HUES64 (cell line): ENCODE measurements at regions not wholly inside any gene's neighbourhood (a gene's known extent, or its start where the extent isn't known, plus 50 kb on each side); places are given as distances from the start of the nearest gene placed in this dataset.
A peak's percentile ranks its signal among the peaks of the same experiment; 100 is the strongest.

ENCODE experiments used
- H3K27ac ChIP-seq: 2 replicates; pipeline ENCODE4 v1.7.0; 2013; ENCODE audit warnings: low read depth, low read length, inconsistent platforms
- H3K27me3 ChIP-seq: 2 replicates; pipeline ENCODE4 v1.6.1; 2013; ENCODE audit warnings: mild to moderate bottlenecking, low read length; ENCODE audit not compliant: insufficient read depth
- H3K36me3 ChIP-seq: 2 replicates; pipeline ENCODE4 v1.6.1; 2013; ENCODE audit warnings: mild to moderate bottlenecking, low read length; ENCODE audit not compliant: insufficient read depth
- H3K4me1 ChIP-seq: 2 replicates; pipeline ENCODE4 v1.6.1; 2013; ENCODE audit warnings: mild to moderate bottlenecking, low read length, moderate library complexity; ENCODE audit not compliant: insufficient read depth
- H3K4me3 ChIP-seq: 2 replicates; pipeline ENCODE4 v1.5.1; 2013; ENCODE audit warnings: mild to moderate bottlenecking, low read length, moderate library complexity
- H3K9ac ChIP-seq: 2 replicates; pipeline ENCODE4 v1.6.1; 2013; ENCODE audit warnings: mild to moderate bottlenecking, low read depth, low read length
- H3K9me3 ChIP-seq: 2 replicates; pipeline ENCODE4 v1.6.1; 2013; ENCODE audit warnings: low read depth, low read length; ENCODE audit not compliant: insufficient read depth
- WGBS: fragments of 150-250, 120-280 bp; methylation state at CpG from one replicate; pipeline ENCODE4 v1.1.7; 2013; ENCODE audit warnings: missing lambda C conversion rate; 5-methylcytosine and 5-hydroxymethylcytosine counted together

GRCh38 chr12:105613887-105614286 is 283.4 kb downstream of the C12orf75 start:
- H3K36me3 ChIP-seq, result no peaks in the 10 kb centered on the region
- 96% methylated on average over 2 of the region's 3 CpGs for WGBS

GRCh38 chr12:105616971-105617540 is 286.6 kb downstream of the C12orf75 start:
- Histone ChIP-seq H3K27ac (peak overlapping the region; percentile 51), H3K36me3 (no peaks in the 10 kb centered on the region), H3K9me3 (no peaks in the 10 kb centered on the region), H3K27me3 (no peaks in the 10 kb centered on the region), H3K9ac (no peak overlapping the region), H3K4me1 (peaks cover 9% of the 10 kb centered on the region), H3K4me3 (no peak overlapping the region)
- 85% methylated on average over 7 of the region's 7 CpGs for WGBS

More at GRCh38 chr12:105613887-105614286, 283.4 kb downstream of the C12orf75 start:
- Histone ChIP-seq H3K9ac (no peak overlapping the region), H3K27ac (no peak overlapping the region), H3K27me3 (no peaks in the 10 kb centered on the region), H3K9me3 (no peaks in the 10 kb centered on the region), H3K4me1 (peaks cover 9% of the 10 kb centered on the region), H3K4me3 (no peak overlapping the region)

DNA sequence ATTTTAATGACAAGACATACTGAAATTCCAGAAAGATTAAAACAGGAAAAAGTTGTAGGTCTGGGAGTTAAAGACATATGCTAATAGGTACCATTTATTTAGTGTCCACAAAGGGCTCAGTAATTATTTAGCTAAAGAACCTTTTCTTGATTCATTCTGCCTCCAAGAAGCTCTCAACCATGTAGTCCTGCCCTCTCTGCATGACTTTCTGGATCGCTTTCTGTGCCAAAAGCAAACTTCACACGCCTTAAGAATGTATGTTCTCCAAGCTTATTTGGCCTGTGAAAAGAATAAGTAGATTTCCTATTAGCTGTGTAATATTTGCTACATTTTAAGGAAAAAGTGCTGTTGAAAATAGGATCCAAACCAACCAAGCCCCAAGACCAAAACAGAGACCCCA is 291.7 kb downstream of the C12orf75 start:
- WGBS, result 95% methylated on average over 2 of the region's 2 CpGs
- Histone ChIP-seq H3K27me3 (no peaks in the 10 kb centered on the region), H3K9ac (no peak overlapping the region), H3K4me1 (no peaks in the 10 kb centered on the region), H3K4me3 (no peak overlapping the region), H3K9me3 (no peaks in the 10 kb centered on the region), H3K36me3 (no peaks in the 10 kb centered on the region), H3K27ac (no peak overlapping the region)

DNA sequence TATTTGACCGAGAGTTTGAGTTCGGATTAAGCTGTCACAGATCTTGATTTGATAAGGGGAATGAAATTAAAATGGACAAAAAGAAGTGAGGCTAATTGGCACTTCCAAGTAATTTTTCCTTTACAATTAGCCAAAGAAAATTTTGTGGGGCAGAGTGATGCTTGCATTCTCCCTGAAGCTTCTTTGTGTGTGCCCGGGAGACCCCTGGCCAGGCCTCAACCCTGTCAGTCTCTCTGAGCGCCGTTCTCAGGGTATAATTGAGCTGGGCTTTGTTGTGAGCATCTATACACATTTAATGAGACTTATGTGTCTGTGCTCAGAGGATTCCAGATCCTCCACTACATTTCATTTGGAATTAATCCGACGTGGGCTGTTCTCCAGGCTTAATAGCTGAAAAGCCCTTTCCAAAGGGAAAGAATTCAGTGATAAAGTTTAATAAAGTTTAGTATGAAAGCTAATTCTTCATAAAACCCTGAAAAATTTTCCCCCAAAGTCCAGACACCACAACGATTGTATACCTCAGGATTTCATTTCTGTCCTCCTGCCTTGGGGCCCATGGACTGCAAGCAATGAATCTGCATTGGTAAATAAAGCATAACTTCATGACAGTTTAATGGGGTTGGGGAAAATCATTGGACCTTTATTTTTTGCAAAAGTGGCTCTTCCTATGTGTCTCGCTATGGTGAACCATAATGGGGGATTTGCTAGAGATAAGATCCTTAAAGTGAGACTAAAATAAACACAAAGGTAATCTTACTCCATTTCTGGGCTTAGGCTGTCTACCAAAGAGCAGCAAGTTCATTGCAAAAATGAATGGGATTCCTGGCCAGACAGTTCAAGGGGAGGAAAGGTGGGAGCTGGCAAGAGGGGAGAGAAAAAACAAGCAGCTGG is 292.6 kb downstream of the C12orf75 start:
- peaks cover 4% of the 10 kb centered on the region; the same call in 1 of the 2 replicates for H3K4me1 ChIP-seq
- H3K36me3 ChIP-seq, result no peaks in the 10 kb centered on the region
- H3K9ac ChIP-seq, result no peak overlapping the region
- WGBS, result 94% methylated on average over 7 of the region's 9 CpGs
- no peak overlapping the region for H3K27ac ChIP-seq
- no peaks in the 10 kb centered on the region for H3K27me3 ChIP-seq
- no peak overlapping the region for H3K4me3 ChIP-seq
- no peaks in the 10 kb centered on the region for H3K9me3 ChIP-seq

- WGBS, result 92% methylated on average over 3 of the region's 3 CpGs
- Histone ChIP-seq H3K9ac (no peak overlapping the region), H3K9me3 (no peaks in the 10 kb centered on the region), H3K4me3 (no peak overlapping the region), H3K4me1 (peaks cover 4% of the 10 kb centered on the region; the same call in 1 of the 2 replicates), H3K36me3 (no peaks in the 10 kb centered on the region), H3K27ac (no peak overlapping the region), H3K27me3 (no peaks in the 10 kb centered on the region)
Measured at GRCh38 chr12:105626653-105627052, 296.2 kb downstream of the C12orf75 start.

DNA sequence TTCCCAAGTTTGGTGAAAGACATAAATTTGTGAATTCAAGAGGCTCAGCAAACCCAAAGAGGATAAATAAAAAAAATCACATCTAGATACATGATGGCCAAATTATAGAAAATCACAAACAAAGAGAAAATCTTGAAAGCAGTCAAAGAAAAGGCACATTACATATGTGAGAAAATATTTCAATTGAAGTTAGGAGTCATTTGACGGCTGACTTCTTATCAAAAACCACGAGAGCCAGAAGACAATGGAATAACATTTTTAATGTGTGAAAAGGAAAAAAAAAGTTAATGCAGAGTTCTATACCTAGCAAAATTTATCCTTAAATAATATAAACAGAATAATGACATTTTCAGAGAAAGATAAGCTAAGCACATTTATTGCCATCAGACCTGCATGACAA is 307.0 kb downstream of the C12orf75 start:
- H3K27me3 ChIP-seq, result no peaks in the 10 kb centered on the region
- H3K9ac ChIP-seq, result no peak overlapping the region
- no peaks in the 10 kb centered on the region; the same call in 1 of the 2 replicates for H3K4me1 ChIP-seq
- no peaks in the 10 kb centered on the region for H3K36me3 ChIP-seq
- peaks cover 23% of the 10 kb centered on the region for H3K9me3 ChIP-seq
- H3K27ac ChIP-seq, result no peak overlapping the region
- H3K4me3 ChIP-seq, result no peak overlapping the region
- WGBS, result 89% methylated on average over 2 of the region's 2 CpGs

DNA sequence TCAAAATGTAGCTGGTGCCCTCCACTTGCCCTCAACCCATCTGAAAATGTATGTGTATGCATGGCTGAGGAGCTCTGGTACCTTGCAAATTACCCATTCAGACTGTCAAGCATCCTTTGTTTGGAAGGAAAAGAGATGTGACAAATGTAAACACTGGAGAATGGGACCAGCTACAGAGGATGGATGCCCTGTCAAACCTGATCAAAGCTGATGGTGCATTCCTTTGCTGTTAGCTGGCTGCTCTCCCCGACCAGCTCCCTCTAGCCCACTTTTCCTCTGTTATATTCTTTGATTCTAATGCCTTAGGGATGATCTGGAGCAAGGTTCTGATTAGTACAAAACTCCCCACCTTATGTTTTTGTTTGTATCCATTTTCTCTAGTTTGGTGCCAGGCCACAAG is 310.3 kb downstream of the C12orf75 start:
- Histone ChIP-seq H3K4me3 (no peak overlapping the region), H3K27me3 (no peaks in the 10 kb centered on the region), H3K9me3 (peaks cover 18% of the 10 kb centered on the region), H3K36me3 (no peaks in the 10 kb centered on the region), H3K4me1 (no peaks in the 10 kb centered on the region; the same call in 1 of the 2 replicates), H3K9ac (no peak overlapping the region), H3K27ac (no peak overlapping the region)
- no CpG with 5 or more reads among the region's 1 CpG for WGBS

- peaks cover 15% of the 10 kb centered on the region for H3K9me3 ChIP-seq
- no peaks in the 10 kb centered on the region for H3K27me3 ChIP-seq
- H3K4me1 ChIP-seq, result no peaks in the 10 kb centered on the region; the same call in 1 of the 2 replicates
- 91% methylated on average over 5 of the region's 5 CpGs for WGBS
- no peaks in the 10 kb centered on the region for H3K36me3 ChIP-seq
- H3K4me3 ChIP-seq, result no peak overlapping the region
- no peak overlapping the region for H3K9ac ChIP-seq
- H3K27ac ChIP-seq, result no peak overlapping the region
Measured at GRCh38 chr12:105641749-105642148, 311.3 kb downstream of the C12orf75 start.

DNA sequence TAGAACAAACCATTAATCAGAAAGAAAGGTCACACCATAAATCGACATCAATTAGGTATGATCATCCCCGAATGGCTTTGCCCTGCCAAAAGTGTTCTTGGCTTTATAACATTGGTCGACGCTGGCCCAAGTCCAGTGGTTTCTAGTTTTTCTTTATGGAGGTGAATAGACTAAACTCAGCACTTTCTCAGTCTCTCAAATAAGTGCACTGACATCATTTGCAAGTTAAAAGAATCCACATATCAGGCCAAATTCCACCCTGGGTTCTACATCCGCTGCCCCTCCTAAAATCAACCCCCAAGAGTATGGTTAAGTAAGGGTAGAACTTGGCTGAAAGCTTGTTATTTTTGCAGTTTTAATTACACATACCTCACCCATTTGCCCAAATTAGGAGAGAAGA is 314.3 kb downstream of the C12orf75 start:
- H3K9me3 ChIP-seq, result no peaks in the 10 kb centered on the region
- H3K9ac ChIP-seq, result no peak overlapping the region
- no peaks in the 10 kb centered on the region; the same call in 1 of the 2 replicates for H3K4me1 ChIP-seq
- 93% methylated on average over 4 of the region's 5 CpGs for WGBS
- H3K27me3 ChIP-seq, result no peaks in the 10 kb centered on the region
- no peak overlapping the region for H3K4me3 ChIP-seq
- no peak overlapping the region for H3K27ac ChIP-seq
- no peaks in the 10 kb centered on the region for H3K36me3 ChIP-seq

DNA sequence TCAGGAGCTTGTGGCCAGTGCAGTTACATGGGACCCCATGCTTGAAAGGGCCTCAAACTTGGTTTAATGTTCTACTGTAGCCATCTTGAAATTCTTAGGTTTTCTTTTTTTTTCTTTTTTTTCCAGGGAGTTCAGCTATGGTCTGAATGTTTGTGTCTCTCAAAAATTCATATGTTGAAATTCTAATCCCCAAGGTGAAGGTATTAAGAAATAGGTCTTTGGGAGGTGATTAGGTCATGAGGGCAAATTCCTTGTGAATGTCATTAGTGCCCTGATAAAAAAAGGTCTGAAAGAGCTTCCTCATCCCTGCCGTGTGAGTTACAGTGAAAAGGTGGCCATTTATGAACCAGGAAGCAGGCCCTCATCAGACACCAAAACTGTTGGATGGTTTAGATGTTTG is 324.1 kb downstream of the C12orf75 start:
- Histone ChIP-seq H3K36me3 (no peaks in the 10 kb centered on the region), H3K27ac (no peak overlapping the region), H3K9me3 (no peaks in the 10 kb centered on the region), H3K4me1 (no peaks in the 10 kb centered on the region), H3K4me3 (no peak overlapping the region), H3K9ac (no peak overlapping the region), H3K27me3 (no peaks in the 10 kb centered on the region)
- 91% methylated on average over 1 of the region's 1 CpG for WGBS

- no peak overlapping the region for H3K27ac ChIP-seq
Measured at GRCh38 chr12:105658389-105658788, 327.9 kb downstream of the C12orf75 start.

More at GRCh38 chr12:105658389-105658788, 327.9 kb downstream of the C12orf75 start:
- Histone ChIP-seq H3K9ac (no peak overlapping the region), H3K36me3 (no peaks in the 10 kb centered on the region), H3K4me1 (no peaks in the 10 kb centered on the region), H3K27me3 (no peaks in the 10 kb centered on the region), H3K4me3 (no peak overlapping the region), H3K9me3 (no peaks in the 10 kb centered on the region)
- 89% methylated on average over 2 of the region's 2 CpGs for WGBS
